HCT116 (cell line): ENCODE measurements at regions not wholly inside any gene's neighbourhood (a gene's known extent, or its start where the extent isn't known, plus 50 kb on each side); places are given as distances from the start of the nearest gene placed in this dataset.

Source experiments
- ATAC-seq: fragments of 200-7000 bp; cut with Tn5 transposase; 2 replicates; pipeline ENCODE4 v1.9.1; 2020; ENCODE audit warnings: mild to moderate bottlenecking, moderate library complexity
- BruUV-seq: library from RNA; stranded (reverse); fragments of 400-500 nt; replicated peaks from 2 replicates; lab custom pipeline; 2021; lab: Mats Ljungman, UMichigan
- CTCF ChIA-PET: fragments of 300-600 bp; sonication (Branson Sonifier 250); formaldehyde crosslinking; loops from one replicate; lab custom pipeline; 2021; ENCODE audit warnings: antibody characterized with exemption; lab: Charles Lee
- POLR2A ChIA-PET: fragments of 300-600, 350-600 bp; sonication (Branson Sonifier 250); formaldehyde crosslinking; loops from one replicate; lab custom pipeline; 2021; ENCODE audit warnings: antibody characterized with exemption; lab: Charles Lee
- RAD21 ChIA-PET, 2 experiments: fragments of 300-600 bp; sonication (Branson Sonifier 250); formaldehyde crosslinking; loops; one replicate each; lab custom pipeline; 2023; ENCODE audit warnings: low total read pairs in 2 of 2; ENCODE audit not compliant: uncharacterized antibody in 2 of 2, unreplicated experiment in 2 of 2, low non-redundant PET in 1 of 2; lab: Charles Lee
- DNase-seq: peaks from one replicate; pipeline ENCODE4 v3.0.0-alpha.2; 2010; ENCODE audit warnings: low read depth, low spot score
- H2AFZ ChIP-seq: fragments of 200-600 bp; shearing (Covaris generic), sonication (generic); 2 replicates; pipeline ENCODE4 v1.6.1; 2017; ENCODE audit warnings: low read depth, mixed run types, mixed read lengths, antibody characterized with exemption, low read length; ENCODE audit not compliant: poor library complexity, severe bottlenecking
- H3K27ac ChIP-seq: 2 replicates; pipeline ENCODE4 v1.5.1; 2012; ENCODE audit warnings: low read depth, low read length
- H3K27me3 ChIP-seq: fragments of 200-600 bp; sonication (generic); 2 replicates; pipeline ENCODE4 v1.6.1; 2016; ENCODE audit warnings: mixed run types, low read length, mixed read lengths; ENCODE audit not compliant: insufficient read depth
- H3K36me3 ChIP-seq, 2 experiments: fragments of 200-500 bp in 1 of 2; fragments of 200-600 bp in 1 of 2; sonication (Bioruptor generic) in 1 of 2; sonication (generic) in 1 of 2; 2 replicates each; pipeline versions ENCODE4 v1.5.1 to v1.6.1; 2014 to 2016; ENCODE audit warnings: low read length in 2 of 2, inconsistent platforms in 1 of 2, mixed read lengths in 1 of 2, mixed run types in 1 of 2; ENCODE audit not compliant: insufficient read depth in 2 of 2, control insufficient read depth in 1 of 2
- H3K4me1 ChIP-seq, 2 experiments: fragments of 200-600 bp in 1 of 2; sonication (generic) in 1 of 2; 2 replicates each; pipeline versions ENCODE4 v1.5.1 to v1.6.1; 2012 to 2017; ENCODE audit warnings: low read length in 2 of 2, inconsistent platforms in 1 of 2, mild to moderate bottlenecking in 1 of 2, mixed read lengths in 1 of 2, mixed run types in 1 of 2, moderate library complexity in 1 of 2; ENCODE audit not compliant: insufficient read depth in 2 of 2, control insufficient read depth in 1 of 2
- H3K4me2 ChIP-seq: fragments of 200-600 bp; sonication (generic); 2 replicates; pipeline ENCODE4 v1.6.1; 2017; ENCODE audit warnings: mixed run types, low read length, mixed read lengths
- H3K4me3 ChIP-seq, 2 experiments: fragments of 200-600 bp in 1 of 2; sonication (generic) in 1 of 2; replicated peaks in 1 of 2; 2 replicates each; pipeline ENCODE4 v1.5.1; 2011 to 2016; ENCODE audit warnings: low read length in 2 of 2, control low read depth in 1 of 2, low read depth in 1 of 2, mild to moderate bottlenecking in 1 of 2, mixed read lengths in 1 of 2, mixed run types in 1 of 2
- H3K79me2 ChIP-seq: fragments of 200-600 bp; sonication (generic); 2 replicates; pipeline ENCODE4 v1.6.1; 2017; ENCODE audit warnings: mild to moderate bottlenecking, mixed run types, low read length, moderate library complexity, mixed read lengths; ENCODE audit not compliant: insufficient read depth
- H3K9ac ChIP-seq: fragments of 200-600 bp; sonication (generic); 2 replicates; pipeline ENCODE4 v1.6.1; 2016; ENCODE audit warnings: low read length, mixed read lengths
- H3K9me2 ChIP-seq: fragments of 200-600 bp; sonication (generic), shearing (Covaris generic); 2 replicates; pipeline ENCODE4 v1.6.1; 2017; ENCODE audit warnings: mixed run types, mild to moderate bottlenecking, moderate library complexity; ENCODE audit not compliant: insufficient read depth
- H3K9me3 ChIP-seq, 2 experiments: fragments of 200-500 bp in 1 of 2; fragments of 200-600 bp in 1 of 2; sonication (Bioruptor generic) in 1 of 2; sonication (generic) in 1 of 2; 2 replicates each; pipeline ENCODE4 v1.6.1; 2014 to 2017; ENCODE audit warnings: low read length in 2 of 2, mixed read lengths in 2 of 2, inconsistent platforms in 1 of 2, low read depth in 1 of 2, mild to moderate bottlenecking in 1 of 2, mixed run types in 1 of 2, moderate library complexity in 1 of 2; ENCODE audit not compliant: control insufficient read depth in 1 of 2, insufficient read depth in 1 of 2
- H4K20me1 ChIP-seq: fragments of 200-600 bp; sonication (generic), shearing (Covaris generic); 2 replicates; pipeline ENCODE4 v1.6.1; 2017; ENCODE audit warnings: mixed run types, mild to moderate bottlenecking, moderate library complexity; ENCODE audit not compliant: insufficient read depth
- EZH2 ChIP-seq: fragments of 200-600 bp; sonication (generic); IDR thresholded peaks from 2 replicates; pipeline ENCODE4 v1.6.1; 2017; ENCODE audit warnings: antibody characterized with exemption, mixed run types
- MAX ChIP-seq: IDR thresholded peaks from 2 replicates; pipeline ENCODE4 v1.6.1; 2012
- REST ChIP-seq: IDR thresholded peaks from 2 replicates; pipeline ENCODE4 v1.6.1; 2012; ENCODE audit warnings: low read depth
- ZBTB33 ChIP-seq: IDR thresholded peaks from 2 replicates; pipeline ENCODE4 v1.6.1; 2011; ENCODE audit warnings: mild to moderate bottlenecking, low read length, moderate library complexity; ENCODE audit not compliant: insufficient replicate concordance; ENCODE audit errors: extremely low read depth
- ZFX ChIP-seq: fragments of 450-650 bp; IDR thresholded peaks from 2 replicates; pipeline ENCODE4 v1.6.1; 2017
- ZNF274 ChIP-seq: fragments of 200-500 bp; sonication (Bioruptor generic); IDR thresholded peaks from 2 replicates; pipeline ENCODE4 v1.6.1; 2014; ENCODE audit warnings: mild to moderate bottlenecking, low read depth, low read length, inconsistent platforms
- intact Hi-C: fragments of 100-400 bp; cut with micrococcal nuclease; formaldehyde crosslinking; loops from 2 replicates; pipeline ENCODE4 v1.10.0; 2022

GRCh38 chr1:96374076-96374762 is 347.4 kb upstream of the PTBP2 start:
- DNase-seq = no peak
- POLR2A ChIA-PET = no interaction called here

More at GRCh38 chr1:96374076-96374762, 347.4 kb upstream of the PTBP2 start:
- BruUV-seq = no TSS peak
- H3K4me3 ChIP-seq = no peak overlapping the region
- H3K9me3 ChIP-seq = no peaks in the 10 kb centered on the region
- H3K4me1 ChIP-seq = peaks cover 7 to 16% of the 10 kb centered on the region in 2 experiments
- TF ChIP-seq ZNF274 (no peak), MAX (no peak), ZFX (no peak), ZBTB33 (no peak), EZH2 (no peak), REST (no peak)
- ChIA-PET RAD21 (no interaction called here), CTCF (no interaction called here)
- no peak for ATAC-seq
- no peak overlapping the region for H3K27ac ChIP-seq
- H3K9me2 ChIP-seq = no peaks in the 10 kb centered on the region
- no peak overlapping the region for H2AFZ ChIP-seq
- H3K36me3 ChIP-seq = no peaks in the 10 kb centered on the region
- no peak overlapping the region for H3K9ac ChIP-seq
- no peaks in the 10 kb centered on the region for H3K79me2 ChIP-seq
- intact Hi-C loops = no loop called here
- no peaks in the 10 kb centered on the region for H3K27me3 ChIP-seq
- H3K4me2 ChIP-seq = no peak overlapping the region
- no peaks in the 10 kb centered on the region for H4K20me1 ChIP-seq
